GM12865 (cell line): ENCODE measurements at regions not wholly inside any gene's neighbourhood (a gene's known extent, or its start where the extent isn't known, plus 50 kb on each side); places are given as distances from the start of the nearest gene placed in this dataset.
A peak's percentile ranks its signal among the peaks of the same experiment; 100 is the strongest.

Experiments
- DNase-seq: peaks from one replicate; pipeline ENCODE4 v3.0.0; 2010; ENCODE audit warnings: low read depth
- H3K4me3 ChIP-seq: 2 replicates; pipeline ENCODE4 v1.5.1; 2011; ENCODE audit warnings: mild to moderate bottlenecking, low read depth, low read length, control low read depth
- TF ChIP-seq, protein P1 (sequence below): IDR thresholded peaks from 2 replicates; pipeline ENCODE4 v1.5.1; 2011; ENCODE audit warnings: low read length, control low read depth, low read depth, inconsistent platforms; ENCODE audit not compliant: insufficient read depth; ENCODE audit errors: missing control alignments

DNA sequence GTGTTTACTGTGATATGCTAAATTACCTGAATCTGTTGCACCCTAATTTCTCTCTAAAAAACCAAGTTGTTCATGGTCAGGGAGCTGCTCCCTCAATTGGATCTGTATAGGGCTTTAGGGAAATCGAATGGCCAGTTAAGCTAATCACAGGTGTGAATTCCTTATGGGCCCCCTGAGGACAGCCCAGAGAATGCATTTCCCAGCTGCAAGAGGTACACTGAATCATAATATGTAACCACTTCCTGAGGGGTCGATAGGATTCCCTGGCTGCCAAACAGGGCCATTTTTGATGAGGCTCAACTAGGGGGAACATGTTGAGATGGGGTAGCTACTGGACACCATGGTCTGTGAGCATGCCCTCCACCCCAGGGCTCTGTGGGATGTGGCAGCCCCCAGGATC is 478.6 kb downstream of the CCDC171 start:
- no peak for DNase-seq
- no peak overlapping the region for H3K4me3 ChIP-seq
- TF ChIP-seq, protein P1, sequence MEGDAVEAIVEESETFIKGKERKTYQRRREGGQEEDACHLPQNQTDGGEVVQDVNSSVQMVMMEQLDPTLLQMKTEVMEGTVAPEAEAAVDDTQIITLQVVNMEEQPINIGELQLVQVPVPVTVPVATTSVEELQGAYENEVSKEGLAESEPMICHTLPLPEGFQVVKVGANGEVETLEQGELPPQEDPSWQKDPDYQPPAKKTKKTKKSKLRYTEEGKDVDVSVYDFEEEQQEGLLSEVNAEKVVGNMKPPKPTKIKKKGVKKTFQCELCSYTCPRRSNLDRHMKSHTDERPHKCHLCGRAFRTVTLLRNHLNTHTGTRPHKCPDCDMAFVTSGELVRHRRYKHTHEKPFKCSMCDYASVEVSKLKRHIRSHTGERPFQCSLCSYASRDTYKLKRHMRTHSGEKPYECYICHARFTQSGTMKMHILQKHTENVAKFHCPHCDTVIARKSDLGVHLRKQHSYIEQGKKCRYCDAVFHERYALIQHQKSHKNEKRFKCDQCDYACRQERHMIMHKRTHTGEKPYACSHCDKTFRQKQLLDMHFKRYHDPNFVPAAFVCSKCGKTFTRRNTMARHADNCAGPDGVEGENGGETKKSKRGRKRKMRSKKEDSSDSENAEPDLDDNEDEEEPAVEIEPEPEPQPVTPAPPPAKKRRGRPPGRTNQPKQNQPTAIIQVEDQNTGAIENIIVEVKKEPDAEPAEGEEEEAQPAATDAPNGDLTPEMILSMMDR, result no peak

DNA sequence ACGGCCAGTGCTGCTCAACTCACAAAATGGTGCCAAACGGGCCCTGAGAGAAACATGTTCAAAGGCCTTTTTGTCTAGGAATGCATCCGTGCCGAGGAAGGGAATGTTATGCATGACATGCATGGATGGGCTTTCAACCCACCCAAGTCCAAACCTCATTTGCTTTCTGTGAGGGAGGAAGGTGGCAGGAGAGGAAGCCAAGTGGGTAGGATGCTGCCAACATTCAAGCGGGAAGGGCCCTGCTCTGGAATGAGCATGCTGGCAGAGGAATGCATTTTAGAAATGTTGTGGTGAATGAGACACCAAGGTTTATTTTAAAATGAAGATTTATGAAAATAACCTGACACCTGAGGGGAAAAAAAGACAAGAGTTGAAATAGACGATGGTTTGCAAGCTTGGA is 479.1 kb downstream of the CCDC171 start:
- no peak overlapping the region for H3K4me3 ChIP-seq
- TF ChIP-seq, protein P1, result no peak
- DNase-seq, result no peak

DNA sequence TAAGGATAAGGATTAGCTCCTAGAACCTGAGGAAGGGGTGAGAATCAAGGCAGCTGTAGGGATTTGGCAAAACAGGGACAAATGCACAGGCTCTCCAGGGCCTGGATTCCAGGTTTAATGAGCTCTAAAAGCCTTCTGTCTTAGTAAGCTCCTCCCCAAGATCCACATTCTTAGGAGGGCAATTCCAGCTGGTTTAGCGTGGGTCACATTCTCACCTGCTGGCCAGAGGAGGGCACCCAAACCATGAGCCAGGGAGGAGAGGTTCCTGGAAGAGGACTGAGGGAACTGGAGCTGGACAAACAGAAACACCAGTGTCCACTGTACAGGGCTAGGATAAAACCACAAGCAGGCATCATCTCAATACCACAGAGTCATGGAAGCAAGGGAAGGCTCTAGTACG is 480.0 kb downstream of the CCDC171 start:
- TF ChIP-seq, protein P1, result no peak
- H3K4me3 ChIP-seq, result no peak overlapping the region
- DNase-seq, result no peak

DNA sequence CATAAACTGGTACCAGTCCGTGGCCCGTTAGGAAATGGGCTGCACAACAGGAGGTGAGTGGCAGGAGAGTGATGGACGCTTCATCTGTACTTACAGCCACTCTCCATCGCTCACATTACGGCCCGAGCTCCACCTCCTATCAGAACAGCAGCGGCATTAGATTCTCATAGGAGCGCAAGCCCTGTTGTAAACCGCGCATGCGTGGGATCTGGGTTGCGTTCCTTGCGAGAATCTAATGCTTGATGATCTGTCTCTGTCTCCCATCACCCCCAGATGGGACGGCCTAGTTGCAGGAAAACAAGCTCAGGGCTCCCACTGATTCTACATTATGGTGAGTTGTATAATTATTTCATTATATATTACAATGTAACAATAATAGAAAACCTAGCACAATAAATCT is 480.4 kb downstream of the CCDC171 start:
- TF ChIP-seq, protein P1, result no peak
- no peak for DNase-seq
- H3K4me3 ChIP-seq, result no peak overlapping the region

DNA sequence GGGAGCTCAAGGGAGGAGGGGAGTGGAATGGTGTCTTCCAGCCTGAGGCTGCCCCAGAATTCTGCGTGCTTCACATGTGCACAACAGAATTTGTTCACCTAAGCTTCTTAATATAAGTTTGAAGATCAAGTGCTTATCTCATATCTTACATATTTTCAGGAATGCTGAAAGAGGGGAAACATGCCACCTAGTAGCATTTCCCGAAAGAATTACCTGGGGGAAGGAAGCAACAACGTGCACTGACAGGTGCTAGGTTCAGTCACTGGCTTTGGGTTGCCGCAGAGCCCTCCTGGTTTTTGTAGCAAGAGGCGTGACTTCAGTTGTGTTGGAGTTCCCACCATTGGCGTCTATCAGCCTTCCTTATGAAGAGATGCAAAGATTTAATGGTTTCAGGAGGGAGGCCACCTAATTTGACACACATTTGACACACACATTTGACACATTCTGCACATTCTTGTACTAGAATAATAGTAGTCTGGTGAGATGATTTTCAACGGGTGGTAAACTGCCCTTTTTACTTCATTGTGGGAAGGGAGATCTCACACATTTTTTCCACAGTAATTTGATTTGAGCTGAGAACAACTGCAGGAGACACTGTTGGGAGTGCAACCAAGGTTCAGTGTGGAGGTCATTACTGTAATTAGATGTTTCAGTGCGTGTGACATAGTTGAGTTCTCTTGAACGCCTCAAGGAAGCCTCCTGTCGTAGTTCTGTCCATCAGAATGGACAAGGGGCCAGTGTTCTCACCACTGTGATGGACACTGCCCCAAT is 481.3 kb downstream of the CCDC171 start:
- H3K4me3 ChIP-seq, result no peak overlapping the region
- DNase-seq, result no peak
- TF ChIP-seq, protein P1, result no peak

DNA sequence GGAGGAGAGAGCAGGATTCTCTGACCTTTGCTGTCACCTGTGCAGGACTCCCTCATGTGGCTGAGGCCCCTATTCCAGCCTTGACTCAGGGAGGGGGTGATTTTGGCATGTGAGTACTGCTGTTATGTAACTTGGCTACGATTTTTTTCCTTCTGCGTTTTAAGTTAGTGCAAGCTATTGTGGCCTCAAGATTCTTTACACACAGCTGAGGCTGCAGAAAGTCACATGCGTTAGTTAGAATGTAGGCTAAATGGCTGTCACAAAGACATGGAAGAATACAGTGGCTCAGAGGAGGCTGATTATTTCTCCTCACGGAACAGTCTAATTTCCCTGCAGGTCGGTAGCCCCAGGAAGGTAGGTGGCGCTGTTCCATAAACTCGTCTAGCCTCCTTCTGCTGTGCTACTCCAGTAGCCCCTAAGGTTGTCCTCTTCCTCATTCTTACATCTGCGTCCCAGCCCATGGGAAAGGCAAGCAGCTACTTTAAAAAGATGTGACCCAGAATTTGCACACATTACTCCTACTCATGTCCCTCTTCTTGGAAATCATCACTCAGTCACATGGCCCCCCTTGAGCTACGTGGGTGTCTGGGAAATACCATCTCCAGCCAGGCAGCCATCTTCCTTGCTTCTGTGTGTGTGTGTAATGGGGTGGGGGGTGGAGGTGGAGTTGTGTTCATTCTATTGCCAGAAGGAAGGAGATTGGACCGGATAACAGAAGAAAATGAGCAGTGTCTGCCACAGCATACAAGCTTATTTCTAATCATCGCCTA is 486.6 kb downstream of the CCDC171 start:
- no peak overlapping the region for H3K4me3 ChIP-seq
- TF ChIP-seq, protein P1, result peak; percentile 14
- peak; percentile 32 for DNase-seq
